Esophagus muscularis mucosa (tissue), 4 donors: ENCODE measurements at regions not wholly inside any gene's neighbourhood (a gene's known extent, or its start where the extent isn't known, plus 50 kb on each side); places are given as distances from the start of the nearest gene placed in this dataset.

ENCODE experiments used
- CTCF ChIP-seq, 3 experiments: fragments of 200-600 bp in 2 of 3; fragments of 450-650 bp in 1 of 3; sonication (generic) in 2 of 3; IDR thresholded peaks; one replicate each; pipeline ENCODE4 v1.5.1; 2017 to 2019; ENCODE audit warnings: antibody characterized with exemption in 3 of 3, mild to moderate bottlenecking in 2 of 3, moderate library complexity in 1 of 3
- EP300 ChIP-seq: sonication (generic); formaldehyde crosslinking; IDR thresholded peaks from one replicate; pipeline ENCODE4 v1.6.1; 2017; ENCODE audit warnings: antibody characterized with exemption
- POLR2A ChIP-seq: fragments of 450-650 bp; IDR thresholded peaks from one replicate; pipeline ENCODE4 v1.6.1; 2017; ENCODE audit warnings: antibody characterized with exemption, moderate library complexity, mild to moderate bottlenecking, low read depth
- POLR2AphosphoS5 ChIP-seq, 2 donors: sonication (generic); formaldehyde crosslinking; IDR thresholded peaks; one replicate each; pipeline ENCODE4 v1.6.1; 2017; ENCODE audit warnings: antibody characterized with exemption in 2 of 2

DNA sequence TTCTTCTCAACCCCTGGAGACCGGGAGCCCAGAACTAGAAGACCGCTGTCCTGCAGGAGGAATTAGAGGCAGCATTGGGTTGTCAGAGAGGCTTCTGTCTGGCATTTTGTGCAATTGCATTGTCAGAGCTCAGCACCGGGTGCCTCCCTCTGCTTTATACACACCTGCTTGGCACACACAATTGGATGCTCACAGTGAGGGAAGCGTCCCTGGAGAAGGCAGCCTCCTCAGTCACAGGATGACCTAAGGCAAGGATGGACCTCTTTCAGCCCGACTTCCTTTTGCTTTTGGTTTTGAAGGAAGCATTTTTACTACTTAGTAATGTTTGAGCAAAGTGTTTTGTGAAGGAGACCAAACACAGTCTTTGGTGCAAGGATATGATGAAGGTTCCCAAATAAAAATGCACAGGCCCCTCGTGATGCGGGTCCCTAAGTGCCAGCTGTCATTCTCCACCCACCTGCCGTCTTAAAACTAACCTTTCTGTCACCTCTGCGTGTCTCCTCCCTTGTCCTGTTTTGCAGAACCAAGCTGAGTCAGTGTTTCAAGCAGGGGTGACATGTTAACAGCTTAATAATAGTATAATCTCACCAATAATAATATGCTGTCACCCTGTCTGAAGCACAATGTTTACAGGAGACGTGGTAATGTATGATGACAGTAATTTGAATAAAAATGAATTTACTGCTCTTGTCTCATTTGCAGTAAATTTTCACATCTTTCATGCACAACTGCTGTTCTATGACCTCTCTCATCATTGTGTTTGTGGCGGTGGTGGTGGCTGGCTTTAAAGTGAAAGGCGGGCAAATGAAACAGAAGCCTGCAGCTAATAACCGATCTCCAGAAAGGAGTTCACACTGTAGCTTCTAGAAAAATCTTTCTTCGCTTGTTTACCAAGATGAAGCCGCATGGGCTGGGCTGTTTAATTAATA is 430.2 kb upstream of the MKI67 start:
- no peak for TF ChIP-seq CTCF (IDR thresholded peaks at IDR 0.05)
- no peak for TF ChIP-seq POLR2AphosphoS5 (IDR thresholded peaks at IDR 0.05)
- TF ChIP-seq POLR2A: no peak
- TF ChIP-seq EP300: no peak
